K562 (cell line): ENCODE measurements at regions not wholly inside any gene's neighbourhood (a gene's known extent, or its start where the extent isn't known, plus 50 kb on each side); places are given as distances from the start of the nearest gene placed in this dataset.

ENCODE experiments used
- HIVEP1 ChIP-seq: fragments of 250-450 bp; sonication (Bioruptor Pico); IDR thresholded peaks from 2 replicates; pipeline ENCODE4 v1.4.0; 2020; ENCODE audit warnings: mild to moderate bottlenecking
- PHF8 ChIP-seq: fragments of 200-600 bp; sonication (generic); IDR thresholded peaks from 2 replicates; pipeline ENCODE4 v1.6.1; 2012; ENCODE audit warnings: mixed run types, mild to moderate bottlenecking, inconsistent platforms, low read length, moderate library complexity, borderline replicate concordance
- RFX5 ChIP-seq: IDR thresholded peaks from 2 replicates; pipeline ENCODE4 v1.6.1; 2011; ENCODE audit warnings: low read depth, mild to moderate bottlenecking, improper control_type of control experiment, low read length
- XRCC4 ChIP-seq: IDR thresholded peaks from one replicate; pipeline ENCODE4 v1.6.1; 2011; ENCODE audit not compliant: insufficient read depth, insufficient read length; ENCODE audit errors: extremely low read depth
- ZNF3 ChIP-seq: fragments of 250-450 bp; sonication (Bioruptor Pico); IDR thresholded peaks from 2 replicates; pipeline ENCODE4 v1.5.0; 2021; ENCODE audit warnings: mild to moderate bottlenecking, moderate library complexity

DNA sequence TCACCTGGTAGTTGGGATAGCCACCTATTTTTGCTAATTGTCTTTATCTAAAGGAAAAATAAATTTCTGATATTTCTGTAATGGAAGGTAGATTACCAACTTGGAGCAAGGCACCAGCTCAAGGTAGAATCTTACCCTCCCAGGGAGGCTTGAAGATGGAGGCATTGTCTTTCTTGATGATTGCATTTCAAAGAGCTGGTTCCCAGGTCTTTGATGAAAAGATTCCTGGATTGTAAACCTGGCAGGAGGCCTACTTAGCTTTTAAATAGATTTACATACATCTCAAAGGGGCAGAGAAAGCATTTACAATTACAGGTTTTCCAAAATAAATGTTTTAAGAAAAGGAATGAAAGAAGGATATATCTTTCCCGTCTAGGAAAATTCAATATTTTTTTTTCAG, 729.2 kb downstream of the LRFN5 start:
- TF ChIP-seq PHF8, result no peak
- TF ChIP-seq ZNF3 (CRISPR knock-in tag), result no peak
- TF ChIP-seq RFX5, result no peak
- TF ChIP-seq XRCC4, result no peak
- TF ChIP-seq HIVEP1, result no peak
